A549 (cell line): ENCODE measurements at regions not wholly inside any gene's neighbourhood (a gene's known extent, or its start where the extent isn't known, plus 50 kb on each side); places are given as distances from the start of the nearest gene placed in this dataset.

Experiments
- ATAC-seq, 2 experiments: fragments of 200-7000 bp in 1 of 2; fragments of >200 bp in 1 of 2; cut with Nextera tagmentation in 1 of 2; cut with Tn5 transposase in 1 of 2; 3 replicates each; pipeline versions ENCODE4 v1.8.0 to v1.9.1; 2018 to 2020; ENCODE audit warnings: mild to moderate bottlenecking in 1 of 2, moderate library complexity in 1 of 2
- CTCF ChIA-PET: fragments of 300-600 bp; sonication (Branson Sonifier 250); formaldehyde crosslinking; extraction: SDS; loops from one replicate; lab custom pipeline; 2021; ENCODE audit warnings: antibody characterized with exemption, inconsistent platforms; lab: Yijun Ruan, JAX
- POLR2A ChIA-PET: fragments of 350-600 bp; formaldehyde crosslinking; extraction: SDS; loops from one replicate; lab custom pipeline; 2021; ENCODE audit warnings: antibody characterized with exemption, inconsistent platforms; lab: Yijun Ruan, JAX
- DNase-seq, 2 experiments: peaks; one replicate each; pipeline versions ENCODE4 v3.0.0 to v3.0.0-alpha.2; 2011 to 2016; ENCODE audit warnings: low read depth in 1 of 2, low spot score in 1 of 2
- FAIRE-seq: peaks from 2 replicates; lab custom pipeline; 2011; peaks lifted over from hg19 to GRCh38; lab: Jason Lieb, UNC
- H3K27ac ChIP-seq, 2 experiments: fragments of >200 bp; sonication (Bioruptor Twin); formaldehyde crosslinking; 3 replicates each; pipeline ENCODE4 v1.5.1; 2016 to 2017
- H3K4me1 ChIP-seq: fragments of >200 bp; sonication (Bioruptor Twin); formaldehyde crosslinking; 3 replicates; pipeline ENCODE4 v1.6.1; 2016
- H3K4me2 ChIP-seq: fragments of >200 bp; sonication (Bioruptor Twin); formaldehyde crosslinking; 3 replicates; pipeline ENCODE4 v1.6.1; 2016
- H3K4me3 ChIP-seq: fragments of >200 bp; sonication (Bioruptor Twin); formaldehyde crosslinking; 3 replicates; pipeline ENCODE4 v1.5.1; 2016
- H3K9me3 ChIP-seq: fragments of >200 bp; sonication (Bioruptor Twin); formaldehyde crosslinking; 3 replicates; pipeline ENCODE4 v1.6.1; 2016
- BHLHE40 ChIP-seq: IDR thresholded peaks from 2 replicates; pipeline ENCODE4 v1.6.1; 2012; ENCODE audit warnings: low read depth, low read length, inconsistent platforms
- CBX2 ChIP-seq: fragments of 200-600 bp; sonication (generic); IDR thresholded peaks from 2 replicates; pipeline ENCODE4 v1.6.1; 2016; ENCODE audit warnings: low read depth, mild to moderate bottlenecking, borderline replicate concordance
- EHF ChIP-seq: fragments of 250-450 bp; sonication (Bioruptor Pico); IDR thresholded peaks from 2 replicates; pipeline ENCODE4 v1.5.0; 2020; ENCODE audit warnings: mild to moderate bottlenecking
- FOXS1 ChIP-seq: fragments of 250-450 bp; sonication (Bioruptor Pico); IDR thresholded peaks from 2 replicates; pipeline ENCODE4 v1.5.0; 2020; ENCODE audit warnings: mild to moderate bottlenecking, moderate library complexity
- HOXB5 ChIP-seq: fragments of 250-450 bp; sonication (Bioruptor Pico); IDR thresholded peaks from 2 replicates; pipeline ENCODE4 v1.5.0; 2020; ENCODE audit warnings: mild to moderate bottlenecking, moderate library complexity
- JUN ChIP-seq, 2 experiments: fragments of >200 bp; sonication (Bioruptor Twin); formaldehyde crosslinking; IDR thresholded peaks; 2 replicates in 1 of 2; 3 replicates in 1 of 2; pipeline ENCODE4 v1.6.1; 2016 to 2017
- POLR2AphosphoS2 ChIP-seq: conservative IDR thresholded peaks from 2 replicates; pipeline ENCODE4 v1.6.1; 2012; ENCODE audit warnings: low read length, improper control_type of control experiment, inconsistent platforms
- RAD21 ChIP-seq, 2 experiments: fragments of >200 bp in 1 of 2; sonication (Bioruptor Twin) in 1 of 2; formaldehyde crosslinking in 1 of 2; IDR thresholded peaks in 1 of 2; conservative IDR thresholded peaks in 1 of 2; 2 replicates in 1 of 2; 3 replicates in 1 of 2; pipeline ENCODE4 v1.6.1; 2012 to 2018; ENCODE audit warnings: inconsistent platforms in 1 of 2
- RFX5 ChIP-seq: fragments of 450-650 bp; IDR thresholded peaks from 2 replicates; pipeline ENCODE4 v1.7.1; 2014; ENCODE audit warnings: antibody characterized with exemption, mild to moderate bottlenecking, moderate library complexity
- SMC3 ChIP-seq: fragments of >200 bp; sonication (Bioruptor Twin); formaldehyde crosslinking; IDR thresholded peaks from 3 replicates; pipeline ENCODE4 v1.6.1; 2018; ENCODE audit warnings: inconsistent platforms
- SREBF2 ChIP-seq: fragments of 450-650 bp; IDR thresholded peaks from 2 replicates; pipeline ENCODE4 v1.6.1; 2014; ENCODE audit warnings: mild to moderate bottlenecking, moderate library complexity
- TFCP2L1 ChIP-seq: fragments of 250-450 bp; sonication (Bioruptor Pico); IDR thresholded peaks from 2 replicates; pipeline ENCODE4 v1.5.0; 2021; ENCODE audit warnings: mild to moderate bottlenecking
- TP53 ChIP-seq: fragments of 250-450 bp; sonication (Bioruptor Pico); IDR thresholded peaks from 2 replicates; pipeline ENCODE4 v1.5.0; 2021; ENCODE audit warnings: mild to moderate bottlenecking, moderate library complexity
- ZFP36 ChIP-seq: fragments of 450-650 bp; IDR thresholded peaks from 2 replicates; pipeline ENCODE4 v1.6.1; 2014; ENCODE audit warnings: borderline replicate concordance; ENCODE audit not compliant: partially characterized antibody
- ZNF302 ChIP-seq: fragments of 250-450 bp; sonication (Bioruptor Pico); IDR thresholded peaks from 2 replicates; pipeline ENCODE4 v1.9.0; 2021; ENCODE audit warnings: inconsistent platforms, mild to moderate bottlenecking, moderate library complexity
- WGBS: methylation state at CpG from one replicate; pipeline ENCODE4 v1.1.6; 2017; ENCODE audit errors: missing lambda C conversion rate; 5-methylcytosine and 5-hydroxymethylcytosine counted together
- TF ChIP-seq, protein P1 (sequence below): fragments of >200 bp; sonication (Bioruptor Twin); formaldehyde crosslinking; IDR thresholded peaks from 3 replicates; pipeline ENCODE4 v1.5.1; 2016
- TF ChIP-seq, protein P2 (sequence below): fragments of 250-450 bp; sonication (Bioruptor Pico); IDR thresholded peaks from 2 replicates; pipeline ENCODE4 v1.5.0; 2020; ENCODE audit warnings: low read depth, mild to moderate bottlenecking, moderate library complexity
- TF ChIP-seq, protein P3 (sequence below): fragments of 450-650 bp; IDR thresholded peaks from 2 replicates; pipeline ENCODE4 v1.6.1; 2014; ENCODE audit warnings: antibody characterized with exemption
- TF ChIP-seq, protein P4 (sequence below): IDR thresholded peaks from 2 replicates; pipeline ENCODE4 v1.6.1; 2012; ENCODE audit warnings: low read depth, borderline replicate concordance
- TF ChIP-seq, protein P5 (sequence below): fragments of >200 bp; sonication (Bioruptor Twin); formaldehyde crosslinking; IDR thresholded peaks from 2 replicates; pipeline ENCODE4 v1.6.1; 2016

DNA sequence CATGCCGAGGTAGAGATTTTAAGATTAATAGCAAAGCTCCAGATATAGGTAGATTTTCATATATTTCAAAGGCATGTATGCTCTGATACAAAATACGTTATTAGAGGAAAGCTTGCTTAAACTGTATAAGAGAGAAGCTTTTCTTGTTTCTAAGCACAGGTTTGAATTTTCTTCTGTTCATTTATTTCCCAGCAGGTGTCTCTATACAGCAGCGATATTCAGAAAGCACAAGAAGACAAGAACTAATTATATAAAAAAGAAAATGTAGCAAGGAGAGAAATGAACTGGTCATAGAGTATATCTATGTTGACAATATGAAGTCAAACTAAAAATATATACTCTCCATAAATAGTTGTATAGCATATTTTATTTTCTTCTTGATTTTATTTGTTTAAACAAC is 307.4 kb upstream of the NOVA1 start:
- ChIA-PET CTCF (interaction anchor here (1.3 kb wide), 1 partner anchor 9 kb away, joined by 4 read pairs; no protein-coding TSS in a partner anchor), POLR2A (no interaction called here)
- 46% methylated on average over 3 of the region's 3 CpGs for WGBS
- no peak for FAIRE-seq
- no peak overlapping the region for H3K4me2 ChIP-seq
- H3K4me1 ChIP-seq = no peaks in the 10 kb centered on the region
- H3K9me3 ChIP-seq = peaks cover 3% of the 10 kb centered on the region; the same call in 1 of the 3 replicates
- DNase-seq = no peak
- 0 out of 5 replicates have a peak, but pooled peaks of 1 of the 2 experiments have one; percentile 28 for TF ChIP-seq RAD21 (conservative IDR thresholded peaks at IDR 0.05 in 1 of 2, IDR thresholded peaks at IDR 0.05 in 1 of 2)
- no peak for TF ChIP-seq POLR2AphosphoS2
- TF ChIP-seq, protein P1, sequence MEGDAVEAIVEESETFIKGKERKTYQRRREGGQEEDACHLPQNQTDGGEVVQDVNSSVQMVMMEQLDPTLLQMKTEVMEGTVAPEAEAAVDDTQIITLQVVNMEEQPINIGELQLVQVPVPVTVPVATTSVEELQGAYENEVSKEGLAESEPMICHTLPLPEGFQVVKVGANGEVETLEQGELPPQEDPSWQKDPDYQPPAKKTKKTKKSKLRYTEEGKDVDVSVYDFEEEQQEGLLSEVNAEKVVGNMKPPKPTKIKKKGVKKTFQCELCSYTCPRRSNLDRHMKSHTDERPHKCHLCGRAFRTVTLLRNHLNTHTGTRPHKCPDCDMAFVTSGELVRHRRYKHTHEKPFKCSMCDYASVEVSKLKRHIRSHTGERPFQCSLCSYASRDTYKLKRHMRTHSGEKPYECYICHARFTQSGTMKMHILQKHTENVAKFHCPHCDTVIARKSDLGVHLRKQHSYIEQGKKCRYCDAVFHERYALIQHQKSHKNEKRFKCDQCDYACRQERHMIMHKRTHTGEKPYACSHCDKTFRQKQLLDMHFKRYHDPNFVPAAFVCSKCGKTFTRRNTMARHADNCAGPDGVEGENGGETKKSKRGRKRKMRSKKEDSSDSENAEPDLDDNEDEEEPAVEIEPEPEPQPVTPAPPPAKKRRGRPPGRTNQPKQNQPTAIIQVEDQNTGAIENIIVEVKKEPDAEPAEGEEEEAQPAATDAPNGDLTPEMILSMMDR = 0 out of 3 replicates have a peak, but pooled peaks have one; percentile 9
- TF ChIP-seq ZNF302 (CRISPR knock-in tag) = no peak
- TF ChIP-seq TFCP2L1 (CRISPR knock-in tag) = no peak
- TF ChIP-seq, protein P2, sequence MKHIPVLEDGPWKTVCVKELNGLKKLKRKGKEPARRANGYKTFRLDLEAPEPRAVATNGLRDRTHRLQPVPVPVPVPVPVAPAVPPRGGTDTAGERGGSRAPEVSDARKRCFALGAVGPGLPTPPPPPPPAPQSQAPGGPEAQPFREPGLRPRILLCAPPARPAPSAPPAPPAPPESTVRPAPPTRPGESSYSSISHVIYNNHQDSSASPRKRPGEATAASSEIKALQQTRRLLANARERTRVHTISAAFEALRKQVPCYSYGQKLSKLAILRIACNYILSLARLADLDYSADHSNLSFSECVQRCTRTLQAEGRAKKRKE (CRISPR knock-in tag) = no peak
- TF ChIP-seq, protein P3, sequence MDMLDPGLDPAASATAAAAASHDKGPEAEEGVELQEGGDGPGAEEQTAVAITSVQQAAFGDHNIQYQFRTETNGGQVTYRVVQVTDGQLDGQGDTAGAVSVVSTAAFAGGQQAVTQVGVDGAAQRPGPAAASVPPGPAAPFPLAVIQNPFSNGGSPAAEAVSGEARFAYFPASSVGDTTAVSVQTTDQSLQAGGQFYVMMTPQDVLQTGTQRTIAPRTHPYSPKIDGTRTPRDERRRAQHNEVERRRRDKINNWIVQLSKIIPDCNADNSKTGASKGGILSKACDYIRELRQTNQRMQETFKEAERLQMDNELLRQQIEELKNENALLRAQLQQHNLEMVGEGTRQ = no peak
- TF ChIP-seq JUN (IDR thresholded peaks at IDR 0.05) = no peak
- no peak for ATAC-seq
- no peak overlapping the region for H3K27ac ChIP-seq
- H3K4me3 ChIP-seq = no peak overlapping the region

DNA sequence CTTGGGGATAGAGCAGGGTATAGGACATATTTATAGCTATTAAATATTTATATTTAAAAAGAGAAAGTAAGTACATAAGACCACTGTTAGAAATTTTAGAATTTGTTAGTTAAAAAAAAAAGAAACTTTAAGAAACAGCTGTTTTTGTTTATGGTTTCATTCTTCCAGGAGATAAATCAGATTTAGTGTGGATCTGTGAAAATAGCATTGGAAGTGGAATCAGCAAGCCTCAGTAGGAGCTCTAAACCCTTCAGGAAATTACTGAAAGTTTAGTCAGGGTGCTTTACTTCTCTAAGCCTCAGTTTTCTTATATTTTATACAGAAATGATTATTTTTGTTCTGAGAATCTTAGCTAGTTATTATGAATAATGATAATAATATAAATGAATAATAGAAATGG is 316.0 kb upstream of the NOVA1 start:
- Histone ChIP-seq H3K9me3 (no peaks in the 10 kb centered on the region; the same call in 2 of the 3 replicates), H3K27ac (no peak overlapping the region), H3K4me1 (no peaks in the 10 kb centered on the region), H3K4me3 (no peak overlapping the region), H3K4me2 (no peak overlapping the region)
- FAIRE-seq (no peak), ATAC-seq (no peak), DNase-seq (no peak)
- CTCF ChIA-PET = interaction anchor here (1.6 kb wide), 1 partner anchor 8 kb away, joined by 4 read pairs; no protein-coding TSS in a partner anchor
- POLR2A ChIA-PET = no interaction called here
- TF ChIP-seq FOXS1 (CRISPR knock-in tag) (no peak), CBX2 (no peak), SMC3 (no peak), TP53 (CRISPR knock-in tag) (no peak), SREBF2 (no peak), EHF (CRISPR knock-in tag) (no peak)
- TF ChIP-seq, protein P4, sequence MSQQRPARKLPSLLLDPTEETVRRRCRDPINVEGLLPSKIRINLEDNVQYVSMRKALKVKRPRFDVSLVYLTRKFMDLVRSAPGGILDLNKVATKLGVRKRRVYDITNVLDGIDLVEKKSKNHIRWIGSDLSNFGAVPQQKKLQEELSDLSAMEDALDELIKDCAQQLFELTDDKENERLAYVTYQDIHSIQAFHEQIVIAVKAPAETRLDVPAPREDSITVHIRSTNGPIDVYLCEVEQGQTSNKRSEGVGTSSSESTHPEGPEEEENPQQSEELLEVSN = no peak

DNA sequence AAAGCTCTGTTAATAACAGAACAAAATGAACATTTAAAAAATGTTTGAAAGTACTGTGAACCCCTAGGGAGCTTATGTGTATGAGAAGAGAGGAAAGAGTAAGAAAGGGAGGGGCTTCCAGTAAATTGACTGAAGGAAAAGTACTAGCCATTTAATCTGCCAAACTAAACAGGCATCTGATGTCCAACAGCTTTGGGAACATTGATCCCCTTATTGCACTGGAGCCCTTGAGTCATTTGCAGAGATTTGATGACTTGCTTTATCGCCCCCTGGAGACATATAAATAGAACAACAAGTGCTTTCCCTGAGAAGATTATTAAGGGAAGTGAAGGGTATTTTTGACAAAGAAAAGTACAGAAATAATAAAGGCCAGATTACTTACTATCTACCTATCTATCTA is 319.3 kb upstream of the NOVA1 start:
- no peak for ATAC-seq
- no peak overlapping the region for H3K4me2 ChIP-seq
- no peak overlapping the region for H3K4me3 ChIP-seq
- H3K4me1 ChIP-seq = no peaks in the 10 kb centered on the region
- FAIRE-seq = no peak
- CTCF ChIA-PET = interaction anchor here (0.5 kb wide), 1 partner anchor 435 kb away, joined by 4 read pairs; no protein-coding TSS in a partner anchor
- H3K27ac ChIP-seq = no peak overlapping the region
- 0% methylated on average over 1 of the region's 1 CpG for WGBS
- no peaks in the 10 kb centered on the region; the same call in 2 of the 3 replicates for H3K9me3 ChIP-seq
- no peak for TF ChIP-seq POLR2AphosphoS2
- TF ChIP-seq RAD21 (conservative IDR thresholded peaks at IDR 0.05 in 1 of 2, IDR thresholded peaks at IDR 0.05 in 1 of 2) = peak in 1 of 2 experiments; percentile 12; a peak in 1 of 5 replicates
- no peak for TF ChIP-seq HOXB5
- TF ChIP-seq, protein P1 = 0 out of 3 replicates have a peak, but pooled peaks have one; percentile 8
- TF ChIP-seq RFX5 = no peak
- TF ChIP-seq BHLHE40 = no peak
- TF ChIP-seq, protein P5, sequence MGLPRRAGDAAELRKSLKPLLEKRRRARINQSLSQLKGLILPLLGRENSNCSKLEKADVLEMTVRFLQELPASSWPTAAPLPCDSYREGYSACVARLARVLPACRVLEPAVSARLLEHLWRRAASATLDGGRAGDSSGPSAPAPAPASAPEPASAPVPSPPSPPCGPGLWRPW = no peak
- TF ChIP-seq ZFP36 = no peak
- peak in 1 of 2 experiments; percentile 6 for DNase-seq
- POLR2A ChIA-PET = no interaction called here
